ENCODE measurements at regions not wholly inside any gene's neighbourhood (a gene's known extent, or its start where the extent isn't known, plus 50 kb on each side); places are given as distances from the start of the nearest gene placed in this dataset.

DNA sequence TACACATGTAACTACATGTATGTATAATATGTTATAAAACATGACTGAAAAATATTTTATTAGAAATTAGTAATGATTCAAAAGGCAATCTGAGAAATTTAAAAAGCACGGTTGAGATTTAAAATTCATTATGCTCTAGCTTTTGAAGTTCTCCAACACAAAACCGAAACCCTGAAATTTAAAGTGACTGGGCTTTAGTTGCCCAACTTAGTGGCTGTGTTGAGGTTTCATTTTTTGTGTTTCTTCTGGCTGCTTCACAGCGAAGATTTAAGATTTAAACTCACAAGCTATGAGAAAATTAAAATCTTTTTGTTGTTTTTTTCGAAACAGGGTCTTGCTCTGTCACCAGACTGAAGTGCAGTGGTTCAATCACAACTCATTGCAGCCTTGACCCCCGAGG is 1058.7 kb downstream of the NCAM2 start (continued):
- TF ChIP-seq HDAC6 (IDR thresholded peaks at IDR 0.05; ENCODE audit: unreplicated experiment) (no peak), HDAC2 (IDR thresholded peaks at IDR 0.05) (no peak), CREB1 (IDR thresholded peaks at IDR 0.05; ENCODE audit: low read depth) (no peak), CEBPZ (IDR thresholded peaks at IDR 0.05; ENCODE audit: low read depth, low read length) (no peak)

GRCh38 chr21:22062472-22063139 is 1064.4 kb downstream of the NCAM2 start:
- Histone ChIP-seq H3K4me3 (no peak overlapping the region), H2AFZ (ENCODE audit: control insufficient read depth, low read depth, low read length) (no peak overlapping the region), H4K20me1 (ENCODE audit: control insufficient read depth, insufficient read depth) (no peaks in the 10 kb centered on the region), H3K27me3 (replicated peaks in 1 of 2; ENCODE audit: control insufficient read depth in 2 of 2, insufficient read depth in 2 of 2, low read length in 1 of 2) (no peaks in the 10 kb centered on the region), H3K36me3 (ENCODE audit: control insufficient read depth in 2 of 2, insufficient read depth in 2 of 2, low read length in 1 of 2) (no peaks in the 10 kb centered on the region), H3K9ac (ENCODE audit: control insufficient read depth, insufficient read depth, low read length) (no peak overlapping the region), H3K4me1 (ENCODE audit: control insufficient read depth, insufficient read depth, low read length) (no peaks in the 10 kb centered on the region), H3K9me3 (replicated peaks; ENCODE audit: control insufficient read depth, insufficient read depth, low read length) (no peaks in the 10 kb centered on the region), H3K79me2 (ENCODE audit: control insufficient read depth, insufficient read depth, low read length) (no peaks in the 10 kb centered on the region), H3K27ac (ENCODE audit: control insufficient read depth, insufficient read depth) (no peak overlapping the region), H3K4me2 (ENCODE audit: control insufficient read depth, insufficient read depth) (no peak overlapping the region)
- DNase-seq (ENCODE audit: low read depth, low spot score) (no peak), FAIRE-seq (no peak), ATAC-seq (no peak)
- SMC1A ChIA-PET (ENCODE audit: uncharacterized antibody, unreplicated experiment) = no interaction called here
- CTCF ChIA-PET = no interaction called here
- POLR2A ChIA-PET = no interaction called here
- intact Hi-C loops (cut with micrococcal nuclease; ENCODE audit: unreplicated experiment) (no loop called here), in situ Hi-C loops (cut with MboI) (no loop called here)
- no peak for TF ChIP-seq FOS (IDR thresholded peaks at IDR 0.05; ENCODE audit: borderline replicate concordance, extremely low read depth, insufficient read length)
- no peak for TF ChIP-seq NR2C1 (IDR thresholded peaks at IDR 0.05)
- no peak for TF ChIP-seq MEF2A (IDR thresholded peaks at IDR 0.05; ENCODE audit: insufficient read depth, low read depth, low read length)
- TF ChIP-seq NR2C2 (IDR thresholded peaks at IDR 0.05; ENCODE audit: borderline replicate concordance, control insufficient read depth, insufficient read length, low read depth) = no peak
- TF ChIP-seq GABPA (IDR thresholded peaks at IDR 0.05; ENCODE audit: low read depth) = no peak
- TF ChIP-seq ZBED1 (IDR thresholded peaks at IDR 0.05; ENCODE audit: borderline replicate concordance) = no peak
- TF ChIP-seq RAD51 (IDR thresholded peaks at IDR 0.05) = no peak
- no TSS peak for BruUV-seq (replicated peaks)
- RAD21 ChIA-PET (ENCODE audit: unreplicated experiment) = no interaction called here
